ENCODE measurements at regions not wholly inside any gene's neighbourhood (a gene's known extent, or its start where the extent isn't known, plus 50 kb on each side); places are given as distances from the start of the nearest gene placed in this dataset.

DNA sequence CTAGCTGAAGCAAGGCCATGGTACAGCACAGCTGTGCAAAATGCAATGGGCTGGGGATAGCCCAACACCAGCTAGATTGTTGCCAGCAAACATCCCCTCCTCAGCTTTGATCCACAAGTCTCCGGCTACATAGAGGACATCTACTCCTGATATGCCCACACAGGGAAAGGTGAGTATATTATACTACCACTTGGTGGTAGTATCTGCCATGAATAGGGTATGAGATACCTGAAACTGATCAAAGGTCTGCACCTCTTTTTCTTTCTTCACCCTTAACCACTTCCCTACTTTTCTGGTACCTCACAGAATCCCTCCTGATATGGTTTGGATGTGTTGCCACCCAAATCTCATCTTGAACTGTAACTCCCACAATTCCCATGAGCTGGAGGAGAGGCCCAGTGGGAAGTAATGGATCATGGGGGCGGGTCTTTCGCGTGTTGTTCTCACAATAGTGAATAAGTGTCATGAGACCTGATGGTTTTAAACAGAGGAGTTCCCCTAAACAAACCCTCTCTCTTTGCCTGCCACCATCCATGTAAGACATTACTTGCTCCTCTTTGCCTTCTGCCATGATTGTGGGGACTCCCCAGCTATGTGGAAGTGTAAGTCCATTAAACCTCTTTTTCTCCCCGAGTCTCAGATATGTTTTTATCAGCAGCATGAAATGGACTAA lies 279.6 kb downstream of the TXNL1 start:
- Histone ChIP-seq H3K36me3 (ENCODE audit: control insufficient read depth in 2 of 2, insufficient read depth in 1 of 2, low read length in 2 of 2) (no peaks in the 10 kb centered on the region), H3K9me3 (ENCODE audit: control insufficient read depth, insufficient read depth, low read depth, low read length) (no peaks in the 10 kb centered on the region; the same call in 1 of the 2 replicates), H3K4me3 (ENCODE audit: low read depth, low read length) (no peak overlapping the region), H3K27ac (ENCODE audit: extremely low read depth, low read depth, low read length) (no peak overlapping the region), H3K4me1 (ENCODE audit: control insufficient read depth, insufficient read depth, low read length) (no peaks in the 10 kb centered on the region)
- ChIA-PET POLR2A (no interaction called here), CTCF (interaction anchor here (0.6 to 1.1 kb wide), 2 partner anchors 33 to 215 kb away, joined by 3 to 4 read pairs; no protein-coding TSS in a partner anchor)
- TF ChIP-seq ZNF184 (tag by site-specific recombination; IDR thresholded peaks at IDR 0.05) (no peak), ZBTB21 (tag by site-specific recombination; IDR thresholded peaks at IDR 0.05) (no peak), ZSCAN30 (tag by site-specific recombination; IDR thresholded peaks at IDR 0.05) (no peak), ZNF560 (tag by site-specific recombination; IDR thresholded peaks at IDR 0.05; ENCODE audit: borderline replicate concordance) (no peak), ZNF416 (tag by site-specific recombination; IDR thresholded peaks at IDR 0.05) (no peak), ZNF777 (tag by site-specific recombination; IDR thresholded peaks at IDR 0.05; ENCODE audit: borderline replicate concordance) (no peak), ZNF311 (tag by site-specific recombination; IDR thresholded peaks at IDR 0.05; ENCODE audit: borderline replicate concordance) (no peak), ZNF398 (tag by site-specific recombination; IDR thresholded peaks at IDR 0.05) (no peak), ZNF639 (tag by site-specific recombination; IDR thresholded peaks at IDR 0.05) (no peak), HOXA7 (CRISPR knock-in tag; IDR thresholded peaks at IDR 0.05; ENCODE audit: borderline replicate concordance) (no peak), ZNF324 (tag by site-specific recombination; IDR thresholded peaks at IDR 0.05) (no peak), ZNF433 (tag by site-specific recombination; IDR thresholded peaks at IDR 0.05; ENCODE audit: low read depth) (no peak), BCL6B (tag by site-specific recombination; IDR thresholded peaks at IDR 0.05) (no peak), ZNF571 (tag by site-specific recombination; IDR thresholded peaks at IDR 0.05) (no peak), ZNF341 (tag by site-specific recombination; IDR thresholded peaks at IDR 0.05; ENCODE audit: low read depth) (no peak), ZNF529 (tag by site-specific recombination; IDR thresholded peaks at IDR 0.05; ENCODE audit: insufficient replicate concordance) (no peak), ZNF555 (tag by site-specific recombination; conservative IDR thresholded peaks at IDR 0.05) (no peak)
- TF ChIP-seq, protein P1, sequence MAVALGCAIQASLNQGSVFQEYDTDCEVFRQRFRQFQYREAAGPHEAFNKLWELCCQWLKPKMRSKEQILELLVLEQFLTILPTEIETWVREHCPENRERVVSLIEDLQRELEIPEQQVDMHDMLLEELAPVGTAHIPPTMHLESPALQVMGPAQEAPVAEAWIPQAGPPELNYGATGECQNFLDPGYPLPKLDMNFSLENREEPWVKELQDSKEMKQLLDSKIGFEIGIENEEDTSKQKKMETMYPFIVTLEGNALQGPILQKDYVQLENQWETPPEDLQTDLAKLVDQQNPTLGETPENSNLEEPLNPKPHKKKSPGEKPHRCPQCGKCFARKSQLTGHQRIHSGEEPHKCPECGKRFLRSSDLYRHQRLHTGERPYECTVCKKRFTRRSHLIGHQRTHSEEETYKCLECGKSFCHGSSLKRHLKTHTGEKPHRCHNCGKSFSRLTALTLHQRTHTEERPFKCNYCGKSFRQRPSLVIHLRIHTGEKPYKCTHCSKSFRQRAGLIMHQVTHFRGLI (tag by site-specific recombination; IDR thresholded peaks at IDR 0.05): no peak
- TF ChIP-seq, protein P2, sequence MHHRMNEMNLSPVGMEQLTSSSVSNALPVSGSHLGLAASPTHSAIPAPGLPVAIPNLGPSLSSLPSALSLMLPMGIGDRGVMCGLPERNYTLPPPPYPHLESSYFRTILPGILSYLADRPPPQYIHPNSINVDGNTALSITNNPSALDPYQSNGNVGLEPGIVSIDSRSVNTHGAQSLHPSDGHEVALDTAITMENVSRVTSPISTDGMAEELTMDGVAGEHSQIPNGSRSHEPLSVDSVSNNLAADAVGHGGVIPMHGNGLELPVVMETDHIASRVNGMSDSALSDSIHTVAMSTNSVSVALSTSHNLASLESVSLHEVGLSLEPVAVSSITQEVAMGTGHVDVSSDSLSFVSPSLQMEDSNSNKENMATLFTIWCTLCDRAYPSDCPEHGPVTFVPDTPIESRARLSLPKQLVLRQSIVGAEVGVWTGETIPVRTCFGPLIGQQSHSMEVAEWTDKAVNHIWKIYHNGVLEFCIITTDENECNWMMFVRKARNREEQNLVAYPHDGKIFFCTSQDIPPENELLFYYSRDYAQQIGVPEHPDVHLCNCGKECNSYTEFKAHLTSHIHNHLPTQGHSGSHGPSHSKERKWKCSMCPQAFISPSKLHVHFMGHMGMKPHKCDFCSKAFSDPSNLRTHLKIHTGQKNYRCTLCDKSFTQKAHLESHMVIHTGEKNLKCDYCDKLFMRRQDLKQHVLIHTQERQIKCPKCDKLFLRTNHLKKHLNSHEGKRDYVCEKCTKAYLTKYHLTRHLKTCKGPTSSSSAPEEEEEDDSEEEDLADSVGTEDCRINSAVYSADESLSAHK (tag by site-specific recombination; IDR thresholded peaks at IDR 0.05): no peak
- TF ChIP-seq, protein P3, sequence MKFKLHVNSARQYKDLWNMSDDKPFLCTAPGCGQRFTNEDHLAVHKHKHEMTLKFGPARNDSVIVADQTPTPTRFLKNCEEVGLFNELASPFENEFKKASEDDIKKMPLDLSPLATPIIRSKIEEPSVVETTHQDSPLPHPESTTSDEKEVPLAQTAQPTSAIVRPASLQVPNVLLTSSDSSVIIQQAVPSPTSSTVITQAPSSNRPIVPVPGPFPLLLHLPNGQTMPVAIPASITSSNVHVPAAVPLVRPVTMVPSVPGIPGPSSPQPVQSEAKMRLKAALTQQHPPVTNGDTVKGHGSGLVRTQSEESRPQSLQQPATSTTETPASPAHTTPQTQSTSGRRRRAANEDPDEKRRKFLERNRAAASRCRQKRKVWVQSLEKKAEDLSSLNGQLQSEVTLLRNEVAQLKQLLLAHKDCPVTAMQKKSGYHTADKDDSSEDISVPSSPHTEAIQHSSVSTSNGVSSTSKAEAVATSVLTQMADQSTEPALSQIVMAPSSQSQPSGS (tag by site-specific recombination; IDR thresholded peaks at IDR 0.05; ENCODE audit: low read depth): no peak
